Esophagus squamous epithelium (tissue), 4 donors: ENCODE measurements at regions not wholly inside any gene's neighbourhood (a gene's known extent, or its start where the extent isn't known, plus 50 kb on each side); places are given as distances from the start of the nearest gene placed in this dataset.

Source experiments
- CTCF ChIP-seq, 6 experiments: fragments of 450-650 bp in 4 of 6; fragments of 200-600 bp in 2 of 6; sonication (generic) in 2 of 6; IDR thresholded peaks; one replicate each; pipeline ENCODE4 v1.5.1; 2016 to 2019; ENCODE audit warnings: antibody characterized with exemption in 6 of 6, mild to moderate bottlenecking in 4 of 6, moderate library complexity in 4 of 6
- POLR2A ChIP-seq, 4 donors: fragments of 450-650 bp; IDR thresholded peaks; one replicate each; pipeline ENCODE4 v1.6.1; 2017; ENCODE audit warnings: antibody characterized with exemption in 4 of 4, mild to moderate bottlenecking in 4 of 4, moderate library complexity in 3 of 4

- TF ChIP-seq CTCF (IDR thresholded peaks at IDR 0.05) (no peak), POLR2A (IDR thresholded peaks at IDR 0.05) (no peak)
These were observed 203.6 kb upstream of the MVB12B start for GRCh38 chr9:126122901-126123616.
